ENCODE measurements at regions not wholly inside any gene's neighbourhood (a gene's known extent, or its start where the extent isn't known, plus 50 kb on each side); places are given as distances from the start of the nearest gene placed in this dataset.

DNA sequence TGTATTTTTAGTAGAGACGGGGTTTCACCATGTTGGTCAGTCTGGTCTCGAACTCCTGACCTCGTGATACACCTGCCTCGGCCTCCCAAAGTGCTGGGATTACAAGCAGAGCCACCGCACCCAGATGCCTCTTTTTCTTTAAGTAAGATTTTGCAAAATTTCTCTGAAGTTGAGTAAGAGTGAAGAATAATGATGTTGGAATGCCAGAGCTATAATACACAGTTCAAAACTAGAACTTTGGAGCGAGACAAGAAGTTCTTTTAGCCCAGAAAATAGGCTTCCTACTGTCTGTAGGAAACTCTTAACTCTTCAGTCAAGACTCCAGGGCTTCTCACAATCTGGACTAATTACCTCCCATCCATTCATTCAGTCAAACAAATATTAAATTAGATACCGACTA lies 51.4 kb downstream of the MARCHF4 start:
- TF ChIP-seq TAF1 (IDR thresholded peaks at IDR 0.05; ENCODE audit: borderline replicate concordance, insufficient read depth, low read length) = no peak
- TF ChIP-seq, protein P1, sequence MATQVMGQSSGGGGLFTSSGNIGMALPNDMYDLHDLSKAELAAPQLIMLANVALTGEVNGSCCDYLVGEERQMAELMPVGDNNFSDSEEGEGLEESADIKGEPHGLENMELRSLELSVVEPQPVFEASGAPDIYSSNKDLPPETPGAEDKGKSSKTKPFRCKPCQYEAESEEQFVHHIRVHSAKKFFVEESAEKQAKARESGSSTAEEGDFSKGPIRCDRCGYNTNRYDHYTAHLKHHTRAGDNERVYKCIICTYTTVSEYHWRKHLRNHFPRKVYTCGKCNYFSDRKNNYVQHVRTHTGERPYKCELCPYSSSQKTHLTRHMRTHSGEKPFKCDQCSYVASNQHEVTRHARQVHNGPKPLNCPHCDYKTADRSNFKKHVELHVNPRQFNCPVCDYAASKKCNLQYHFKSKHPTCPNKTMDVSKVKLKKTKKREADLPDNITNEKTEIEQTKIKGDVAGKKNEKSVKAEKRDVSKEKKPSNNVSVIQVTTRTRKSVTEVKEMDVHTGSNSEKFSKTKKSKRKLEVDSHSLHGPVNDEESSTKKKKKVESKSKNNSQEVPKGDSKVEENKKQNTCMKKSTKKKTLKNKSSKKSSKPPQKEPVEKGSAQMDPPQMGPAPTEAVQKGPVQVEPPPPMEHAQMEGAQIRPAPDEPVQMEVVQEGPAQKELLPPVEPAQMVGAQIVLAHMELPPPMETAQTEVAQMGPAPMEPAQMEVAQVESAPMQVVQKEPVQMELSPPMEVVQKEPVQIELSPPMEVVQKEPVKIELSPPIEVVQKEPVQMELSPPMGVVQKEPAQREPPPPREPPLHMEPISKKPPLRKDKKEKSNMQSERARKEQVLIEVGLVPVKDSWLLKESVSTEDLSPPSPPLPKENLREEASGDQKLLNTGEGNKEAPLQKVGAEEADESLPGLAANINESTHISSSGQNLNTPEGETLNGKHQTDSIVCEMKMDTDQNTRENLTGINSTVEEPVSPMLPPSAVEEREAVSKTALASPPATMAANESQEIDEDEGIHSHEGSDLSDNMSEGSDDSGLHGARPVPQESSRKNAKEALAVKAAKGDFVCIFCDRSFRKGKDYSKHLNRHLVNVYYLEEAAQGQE (IDR thresholded peaks at IDR 0.05; ENCODE audit: insufficient read depth in 1 of 2, low read depth in 2 of 2, low read length in 2 of 2) = no peak
- no peak for TF ChIP-seq FOXP2 (optimal IDR thresholded peaks at IDR 0.05; ENCODE audit: borderline replicate concordance, extremely low read depth, extremely low read length, insufficient read depth)
- TF ChIP-seq SIN3A (IDR thresholded peaks at IDR 0.05; ENCODE audit: borderline replicate concordance, insufficient read depth, low read length) = no peak
- TF ChIP-seq POLR2AphosphoS5 (IDR thresholded peaks at IDR 0.05; ENCODE audit: low read depth, low read length) = no peak

DNA sequence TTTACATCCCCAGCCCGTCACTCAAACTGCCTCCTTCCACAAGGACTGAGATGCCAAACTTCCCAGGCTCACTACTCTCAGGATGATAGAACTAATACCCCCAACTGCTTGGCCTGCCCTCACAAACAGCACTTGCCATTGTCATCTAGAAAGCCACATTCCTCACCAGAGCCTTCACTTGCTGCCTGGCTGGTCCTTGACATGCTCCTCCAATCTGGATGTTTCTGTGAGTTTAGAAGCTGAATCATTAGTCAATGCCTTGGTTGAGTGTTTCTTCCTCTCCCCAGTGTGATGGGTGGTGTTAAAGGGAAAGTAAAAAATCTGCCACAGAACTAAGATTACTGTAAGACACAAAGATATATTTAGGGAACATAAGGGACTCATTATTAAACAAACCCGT lies 52.5 kb downstream of the MARCHF4 start:
- TF ChIP-seq, protein P1 (IDR thresholded peaks at IDR 0.05; ENCODE audit: insufficient read depth in 1 of 2, low read depth in 2 of 2, low read length in 2 of 2) = no peak
- TF ChIP-seq TAF1 (IDR thresholded peaks at IDR 0.05; ENCODE audit: borderline replicate concordance, insufficient read depth, low read length) = no peak
- TF ChIP-seq SIN3A (IDR thresholded peaks at IDR 0.05; ENCODE audit: borderline replicate concordance, insufficient read depth, low read length) = no peak
- no peak for TF ChIP-seq FOXP2 (optimal IDR thresholded peaks at IDR 0.05; ENCODE audit: borderline replicate concordance, extremely low read depth, extremely low read length, insufficient read depth)
- TF ChIP-seq POLR2AphosphoS5 (IDR thresholded peaks at IDR 0.05; ENCODE audit: low read depth, low read length) = no peak

DNA sequence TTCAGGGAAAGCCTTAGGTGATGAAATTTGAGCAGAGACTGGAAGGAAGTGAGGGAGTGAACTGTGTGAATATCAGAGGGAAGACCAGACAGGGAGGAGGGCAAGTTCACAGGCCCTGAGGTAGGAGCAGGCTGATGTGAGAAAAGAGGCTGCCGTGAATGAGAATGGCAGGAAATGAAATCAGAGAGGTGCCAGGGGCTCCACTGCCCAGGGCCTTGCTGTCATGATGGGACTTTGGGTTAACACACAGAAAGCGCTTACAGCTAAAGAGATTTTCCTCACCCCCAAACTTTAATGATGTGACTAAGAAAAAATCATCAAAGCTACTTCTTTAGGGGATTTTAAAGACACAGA lies 53.8 kb downstream of the MARCHF4 start:
- TF ChIP-seq SIN3A (IDR thresholded peaks at IDR 0.05; ENCODE audit: borderline replicate concordance, insufficient read depth, low read length) (no peak), FOXP2 (optimal IDR thresholded peaks at IDR 0.05; ENCODE audit: borderline replicate concordance, extremely low read depth, extremely low read length, insufficient read depth) (no peak), TAF1 (IDR thresholded peaks at IDR 0.05; ENCODE audit: borderline replicate concordance, insufficient read depth, low read length) (no peak), POLR2AphosphoS5 (IDR thresholded peaks at IDR 0.05; ENCODE audit: low read depth, low read length) (no peak)
- TF ChIP-seq, protein P1 (IDR thresholded peaks at IDR 0.05; ENCODE audit: insufficient read depth in 1 of 2, low read depth in 2 of 2, low read length in 2 of 2) = no peak

DNA sequence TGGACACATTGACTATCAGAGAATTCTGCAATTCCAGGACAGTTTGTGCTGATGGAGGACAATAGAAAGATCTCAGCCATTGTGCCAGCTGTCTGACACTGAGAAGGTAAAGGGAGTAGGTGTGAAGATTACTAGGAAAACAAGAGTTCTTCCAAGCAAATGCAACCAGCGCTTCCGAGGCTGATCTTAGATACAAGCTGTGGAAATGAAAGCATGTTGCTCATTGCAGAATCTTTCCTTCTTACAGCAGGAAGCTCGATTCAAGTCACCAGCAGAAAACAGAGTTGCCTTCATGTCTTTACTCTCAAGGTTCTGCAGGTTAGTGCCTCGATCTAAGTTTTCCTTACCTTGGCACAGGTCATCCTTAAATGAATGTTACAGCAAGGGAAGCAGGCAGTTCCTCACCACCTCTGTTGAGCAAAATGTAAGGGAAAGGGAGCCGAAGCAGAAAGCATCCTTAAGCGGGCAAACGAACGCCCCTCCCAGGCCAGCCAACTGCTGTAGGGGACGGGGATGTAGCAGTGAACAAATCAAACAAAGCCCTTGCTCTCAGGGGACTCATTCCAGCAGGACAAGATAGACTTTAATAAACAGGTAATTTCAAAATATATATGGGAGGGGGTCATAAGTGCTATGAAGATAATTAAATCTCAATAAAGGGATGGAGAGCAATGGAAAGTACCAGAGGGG lies 54.3 kb downstream of the MARCHF4 start:
- no peak for TF ChIP-seq FOXP2 (optimal IDR thresholded peaks at IDR 0.05; ENCODE audit: borderline replicate concordance, extremely low read depth, extremely low read length, insufficient read depth)
- TF ChIP-seq POLR2AphosphoS5 (IDR thresholded peaks at IDR 0.05; ENCODE audit: low read depth, low read length) = no peak
- TF ChIP-seq, protein P1 (IDR thresholded peaks at IDR 0.05; ENCODE audit: insufficient read depth in 1 of 2, low read depth in 2 of 2, low read length in 2 of 2) = no peak
- no peak for TF ChIP-seq TAF1 (IDR thresholded peaks at IDR 0.05; ENCODE audit: borderline replicate concordance, insufficient read depth, low read length)
- no peak for TF ChIP-seq SIN3A (IDR thresholded peaks at IDR 0.05; ENCODE audit: borderline replicate concordance, insufficient read depth, low read length)

All from PFSK-1 (cell line).